ENCODE measurements at regions not wholly inside any gene's neighbourhood (a gene's known extent, or its start where the extent isn't known, plus 50 kb on each side); places are given as distances from the start of the nearest gene placed in this dataset.

GRCh38 chr5:89397096-89397495, 514.1 kb upstream of the MEF2C start:
- Histone ChIP-seq H3K36me3 (ENCODE audit: control insufficient read depth, insufficient read depth, low read length) (no peaks in the 10 kb centered on the region), H3K9me3 (ENCODE audit: control insufficient read depth, insufficient read depth, low read depth, low read length) (no peaks in the 10 kb centered on the region), H3K4me3 (ENCODE audit: low read depth in 2 of 2, low read length in 2 of 2) (no peak overlapping the region), H3K4me1 (ENCODE audit: control insufficient read depth, insufficient read depth, low read length) (no peaks in the 10 kb centered on the region), H3K27ac (ENCODE audit: low read length) (no peak overlapping the region), H3K27me3 (ENCODE audit: control insufficient read depth, insufficient read depth, low read length) (no peaks in the 10 kb centered on the region)
- no TSS peak for BruUV-seq (replicated peaks)
- intact Hi-C loops (cut with micrococcal nuclease; ENCODE audit: unreplicated experiment): no loop called here
- ChIA-PET CTCF (no interaction called here), POLR2A (no interaction called here)
- in situ Hi-C loops (cut with HindIII; ENCODE audit: low pct_unique_long_range_greater_than_20kb, low sequenced_read_pairs): no loop called here
- no peak for DNase-seq (ENCODE audit: low read depth, low spot score)
- no peak for ATAC-seq
- TF ChIP-seq POLR2AphosphoS5 (IDR thresholded peaks at IDR 0.05; ENCODE audit: low read depth, low read length) (no peak), SIN3A (IDR thresholded peaks at IDR 0.05; ENCODE audit: borderline replicate concordance, insufficient read depth, low read depth, low read length) (no peak), TCF7L2 (IDR thresholded peaks at IDR 0.05; ENCODE audit: low read depth, low read length) (no peak), CTCF (IDR thresholded peaks at IDR 0.05) (no peak), REST (IDR thresholded peaks at IDR 0.05; ENCODE audit: insufficient read depth in 1 of 2, low read depth in 2 of 2, low read length in 1 of 2) (no peak)

- intact Hi-C loops (cut with micrococcal nuclease; ENCODE audit: unreplicated experiment) (no loop called here), in situ Hi-C loops (cut with HindIII; ENCODE audit: low pct_unique_long_range_greater_than_20kb, low sequenced_read_pairs) (no loop called here)
- H3K4me3 ChIP-seq (ENCODE audit: low read depth in 2 of 2, low read length in 2 of 2): no peak overlapping the region
- no peaks in the 10 kb centered on the region for H3K4me1 ChIP-seq (ENCODE audit: control insufficient read depth, insufficient read depth, low read length)
- H3K27ac ChIP-seq (ENCODE audit: low read length): no peak overlapping the region
- ChIA-PET CTCF (no interaction called here), POLR2A (no interaction called here)
- no peaks in the 10 kb centered on the region for H3K27me3 ChIP-seq (ENCODE audit: control insufficient read depth, insufficient read depth, low read length)
- H3K36me3 ChIP-seq (ENCODE audit: control insufficient read depth, insufficient read depth, low read length): no peaks in the 10 kb centered on the region
- no peak for TF ChIP-seq CTCF (IDR thresholded peaks at IDR 0.05)
- no peak for TF ChIP-seq REST (IDR thresholded peaks at IDR 0.05; ENCODE audit: insufficient read depth in 1 of 2, low read depth in 2 of 2, low read length in 1 of 2)
- TF ChIP-seq POLR2AphosphoS5 (IDR thresholded peaks at IDR 0.05; ENCODE audit: low read depth, low read length): no peak
- no peak for TF ChIP-seq TCF7L2 (IDR thresholded peaks at IDR 0.05; ENCODE audit: low read depth, low read length)
- no peak for TF ChIP-seq SIN3A (IDR thresholded peaks at IDR 0.05; ENCODE audit: borderline replicate concordance, insufficient read depth, low read depth, low read length)
- no peak for DNase-seq (ENCODE audit: low read depth, low spot score)
- ATAC-seq: no peak
- no peaks in the 10 kb centered on the region for H3K9me3 ChIP-seq (ENCODE audit: control insufficient read depth, insufficient read depth, low read depth, low read length)
- BruUV-seq (replicated peaks): no TSS peak
Observed at GRCh38 chr5:89396278-89396954, 513.4 kb upstream of the MEF2C start.
